ENCODE measurements at regions not wholly inside any gene's neighbourhood (a gene's known extent, or its start where the extent isn't known, plus 50 kb on each side); places are given as distances from the start of the nearest gene placed in this dataset.

- no peak for ATAC-seq
- DNase-seq (ENCODE audit: low spot score): peak; percentile 28
Observed at GRCh38 chr10:131806646-131807317, 94.0 kb upstream of the PPP2R2D start.

- DNase-seq (ENCODE audit: low spot score): no peak
- ATAC-seq: no peak
Observed at GRCh38 chr10:131808370-131808930, 92.4 kb upstream of the PPP2R2D start.

GRCh38 chr10:131810036-131810804 is 90.6 kb upstream of the PPP2R2D start:
- DNase-seq (ENCODE audit: low spot score) (peak; percentile 22), ATAC-seq (no peak)

- ATAC-seq (peak; percentile 32), DNase-seq (ENCODE audit: low spot score) (peak; percentile 53)
Observed at GRCh38 chr10:131810805-131811629, 89.8 kb upstream of the PPP2R2D start.

GRCh38 chr10:131811630-131812403 is 89.0 kb upstream of the PPP2R2D start:
- ATAC-seq (no peak), DNase-seq (ENCODE audit: low spot score) (peak; percentile 36)

GRCh38 chr10:131812736-131813604 is 87.8 kb upstream of the PPP2R2D start:
- ATAC-seq: no peak
- peak; percentile 40 for DNase-seq (ENCODE audit: low spot score)

GRCh38 chr10:131814567-131815265 is 86.1 kb upstream of the PPP2R2D start:
- DNase-seq (ENCODE audit: low spot score): peak; percentile 93
- ATAC-seq: peak; percentile 81

- ATAC-seq: peak; percentile 4
- peak; percentile 33 for DNase-seq (ENCODE audit: low spot score)
Observed at GRCh38 chr10:131815266-131816156, 85.3 kb upstream of the PPP2R2D start.

- no peak for ATAC-seq
- DNase-seq (ENCODE audit: low spot score): peak; percentile 37
Observed at GRCh38 chr10:131816157-131816775, 84.5 kb upstream of the PPP2R2D start.

- ATAC-seq (no peak), DNase-seq (ENCODE audit: low spot score) (no peak)
Observed at GRCh38 chr10:131816941-131817700, 83.7 kb upstream of the PPP2R2D start.

- ATAC-seq (peak; percentile 16), DNase-seq (ENCODE audit: low spot score) (peak; percentile 65)
Observed at GRCh38 chr10:131817866-131818509, 82.8 kb upstream of the PPP2R2D start.

GRCh38 chr10:131818510-131819234 is 82.1 kb upstream of the PPP2R2D start:
- DNase-seq (ENCODE audit: low spot score) (peak; percentile 44), ATAC-seq (no peak)

- DNase-seq (ENCODE audit: low spot score) (peak; percentile 88), ATAC-seq (peak; percentile 69)
Observed at GRCh38 chr10:131819241-131820072, 81.4 kb upstream of the PPP2R2D start.

- DNase-seq (ENCODE audit: low spot score) (no peak), ATAC-seq (no peak)
Observed at GRCh38 chr10:131820626-131821025, 80.2 kb upstream of the PPP2R2D start.

All from left lobe of liver (tissue), 2 donors.